ENCODE measurements at regions not wholly inside any gene's neighbourhood (a gene's known extent, or its start where the extent isn't known, plus 50 kb on each side); places are given as distances from the start of the nearest gene placed in this dataset.

- TF ChIP-seq ZFP37 (tag by site-specific recombination; IDR thresholded peaks at IDR 0.05): no peak
- no peak for TF ChIP-seq ZSCAN5A (tag by site-specific recombination; IDR thresholded peaks at IDR 0.05)
- TF ChIP-seq ZXDB (tag by site-specific recombination; IDR thresholded peaks at IDR 0.05): no peak
- no peak for TF ChIP-seq REST (tag by site-specific recombination; IDR thresholded peaks at IDR 0.05)
- no peak for TF ChIP-seq MYNN (tag by site-specific recombination; IDR thresholded peaks at IDR 0.05; ENCODE audit: borderline replicate concordance)
Measured at GRCh38 chr13:67369895-67370660, 139.9 kb upstream of the PCDH9 start.
